ENCODE measurements at regions not wholly inside any gene's neighbourhood (a gene's known extent, or its start where the extent isn't known, plus 50 kb on each side); places are given as distances from the start of the nearest gene placed in this dataset.

DNA sequence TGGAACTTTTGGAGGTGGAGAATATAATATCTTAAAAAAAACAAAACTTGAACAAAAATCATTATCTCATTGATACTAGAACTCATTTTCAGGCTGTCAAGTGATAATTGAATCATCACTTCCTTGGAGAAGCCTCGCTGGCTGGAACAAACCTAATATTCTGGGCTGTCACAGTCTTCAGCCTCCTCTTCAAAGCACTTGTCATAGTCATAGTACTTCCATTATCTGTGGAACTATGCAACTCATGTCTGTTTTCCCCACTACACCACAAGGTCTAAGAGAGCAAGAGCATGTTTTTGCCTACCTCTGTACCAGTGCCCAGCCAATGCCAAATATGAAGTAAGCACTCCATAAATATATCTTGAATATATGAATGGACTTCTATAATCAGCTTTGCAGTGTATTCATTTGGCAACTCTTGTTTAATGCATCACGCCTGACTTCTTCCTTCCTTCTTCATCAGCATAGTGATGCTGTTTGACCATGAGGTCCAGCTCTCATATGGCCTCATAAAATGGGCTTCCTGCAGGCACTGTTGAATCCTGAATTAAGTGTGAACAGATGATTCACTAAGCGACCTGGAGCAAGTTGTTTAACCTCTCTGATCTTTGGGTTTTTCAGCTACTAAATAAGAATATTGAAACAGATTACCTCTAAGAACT lies 86.6 kb upstream of the SNRK start:
- H3K4me3 ChIP-seq: no peak overlapping the region
- no peak overlapping the region for H3K27ac ChIP-seq
- H3K9ac ChIP-seq (ENCODE audit: insufficient read length): no peak overlapping the region
- no peaks in the 10 kb centered on the region for H3K36me3 ChIP-seq (ENCODE audit: insufficient read depth, low read length)
- DNase-seq (ENCODE audit: low read depth, low spot score): no peak
- no peaks in the 10 kb centered on the region for H3K9me3 ChIP-seq (ENCODE audit: low read depth, low read length)
- TF ChIP-seq EZH2 (IDR thresholded peaks at IDR 0.05) (no peak), POLR2AphosphoS5 (IDR thresholded peaks at IDR 0.05; ENCODE audit: borderline replicate concordance, low read depth, low read length) (no peak), FOXP2 (optimal IDR thresholded peaks at IDR 0.05; ENCODE audit: control extremely low read depth, extremely low read length, insufficient read depth) (no peak)

DNA sequence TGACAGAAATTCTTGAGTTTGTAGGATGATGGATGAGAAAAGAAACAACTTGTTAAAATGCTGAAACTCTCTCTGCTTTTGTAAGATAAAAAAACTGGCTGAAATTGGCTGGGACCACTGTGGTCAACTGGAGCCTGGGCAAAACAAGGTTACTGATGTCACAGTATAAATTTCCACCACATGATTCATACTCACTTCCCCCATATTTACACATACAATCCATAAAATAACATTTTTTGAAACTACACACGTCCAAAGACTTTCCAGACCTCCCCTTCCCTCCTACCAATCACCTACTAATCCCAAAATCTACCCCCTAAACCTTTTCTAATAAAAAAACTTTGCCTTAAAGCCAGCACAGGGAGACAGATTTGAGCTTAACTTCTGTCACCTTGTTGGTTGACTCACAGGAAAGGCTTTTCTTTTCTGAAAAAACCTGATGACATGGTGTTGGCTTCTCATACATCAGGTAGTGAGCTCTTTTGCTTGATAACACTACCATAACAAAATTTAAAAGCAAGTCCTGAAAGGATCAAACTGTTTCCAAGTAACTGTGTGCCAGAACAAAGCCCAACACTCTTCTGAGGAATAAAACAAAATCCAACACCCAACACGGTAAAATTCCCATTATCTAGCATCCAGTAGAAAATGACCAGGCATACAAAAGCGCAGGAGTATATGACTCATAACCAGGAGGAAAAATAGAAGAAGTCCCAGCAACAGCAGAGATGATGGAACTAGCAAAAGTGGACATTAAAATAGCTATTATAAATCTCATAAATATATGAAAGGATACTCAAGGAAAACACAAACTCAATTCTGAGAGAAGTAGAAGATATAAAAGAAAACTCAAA lies 87.3 kb upstream of the SNRK start:
- Histone ChIP-seq H3K9ac (ENCODE audit: insufficient read length) (no peak overlapping the region), H3K9me3 (ENCODE audit: low read depth, low read length) (no peaks in the 10 kb centered on the region), H3K4me3 (no peak overlapping the region), H3K36me3 (ENCODE audit: insufficient read depth, low read length) (no peaks in the 10 kb centered on the region), H3K27ac (no peak overlapping the region)
- TF ChIP-seq POLR2AphosphoS5 (IDR thresholded peaks at IDR 0.05; ENCODE audit: borderline replicate concordance, low read depth, low read length) (no peak), EZH2 (IDR thresholded peaks at IDR 0.05) (no peak), FOXP2 (optimal IDR thresholded peaks at IDR 0.05; ENCODE audit: control extremely low read depth, extremely low read length, insufficient read depth) (no peak)
- no peak for DNase-seq (ENCODE audit: low read depth, low spot score)

DNA sequence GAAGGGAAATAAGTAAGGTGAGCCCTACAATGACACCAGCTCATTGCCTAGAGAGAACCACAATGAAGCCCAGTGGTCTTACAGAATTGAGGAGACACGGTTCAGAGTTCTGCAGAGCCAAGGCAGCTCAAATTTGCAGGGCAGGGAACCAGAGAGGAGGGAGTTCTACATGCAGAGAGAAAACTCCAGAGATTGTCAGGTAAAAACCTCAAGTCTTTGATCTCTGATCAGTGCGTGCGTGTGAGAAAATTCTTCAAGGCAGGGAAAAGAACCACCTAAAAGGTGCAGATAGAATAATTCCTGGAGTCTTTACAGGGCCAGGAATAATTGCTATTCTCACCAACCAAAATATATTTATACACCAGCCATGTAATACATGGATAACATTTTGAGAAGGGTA lies 88.0 kb upstream of the SNRK start:
- no peaks in the 10 kb centered on the region for H3K9me3 ChIP-seq (ENCODE audit: low read depth, low read length)
- H3K4me3 ChIP-seq: no peak overlapping the region
- TF ChIP-seq POLR2AphosphoS5 (IDR thresholded peaks at IDR 0.05; ENCODE audit: borderline replicate concordance, low read depth, low read length): no peak
- TF ChIP-seq EZH2 (IDR thresholded peaks at IDR 0.05): no peak
- TF ChIP-seq FOXP2 (optimal IDR thresholded peaks at IDR 0.05; ENCODE audit: control extremely low read depth, extremely low read length, insufficient read depth): no peak
- H3K36me3 ChIP-seq (ENCODE audit: insufficient read depth, low read length): no peaks in the 10 kb centered on the region
- no peak overlapping the region for H3K27ac ChIP-seq
- no peak overlapping the region for H3K9ac ChIP-seq (ENCODE audit: insufficient read length)
- no peak for DNase-seq (ENCODE audit: low read depth, low spot score)

DNA sequence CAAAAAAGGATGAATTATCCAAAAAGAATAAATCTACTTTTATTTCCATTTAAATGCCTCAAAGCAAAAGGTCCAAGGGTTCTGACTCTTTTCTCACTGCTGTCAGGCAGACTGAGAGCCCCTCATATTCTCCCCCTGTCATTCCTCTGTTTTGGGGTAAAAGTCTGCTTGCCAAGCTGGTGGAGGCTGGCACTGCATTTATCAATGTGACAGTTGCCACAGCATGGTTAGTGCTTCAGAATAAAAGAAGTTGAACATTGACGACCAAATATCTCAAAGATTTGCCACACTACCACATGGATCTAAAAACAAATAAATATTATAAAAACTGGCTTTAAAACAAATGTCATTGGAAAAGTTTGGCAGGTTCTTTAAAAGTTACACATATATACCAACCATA lies 89.2 kb upstream of the SNRK start:
- H3K9ac ChIP-seq (ENCODE audit: insufficient read length): no peak overlapping the region
- no peak overlapping the region for H3K27ac ChIP-seq
- no peak for TF ChIP-seq POLR2AphosphoS5 (IDR thresholded peaks at IDR 0.05; ENCODE audit: borderline replicate concordance, low read depth, low read length)
- TF ChIP-seq EZH2 (IDR thresholded peaks at IDR 0.05): no peak
- TF ChIP-seq FOXP2 (optimal IDR thresholded peaks at IDR 0.05; ENCODE audit: control extremely low read depth, extremely low read length, insufficient read depth): no peak
- DNase-seq (ENCODE audit: low read depth, low spot score): no peak
- H3K36me3 ChIP-seq (ENCODE audit: insufficient read depth, low read length): no peaks in the 10 kb centered on the region
- no peaks in the 10 kb centered on the region for H3K9me3 ChIP-seq (ENCODE audit: low read depth, low read length)
- H3K4me3 ChIP-seq: no peak overlapping the region

- H3K4me3 ChIP-seq: no peak overlapping the region
- no peaks in the 10 kb centered on the region for H3K36me3 ChIP-seq (ENCODE audit: insufficient read depth, low read length)
- H3K27ac ChIP-seq: no peak overlapping the region
- no peak for DNase-seq (ENCODE audit: low read depth, low spot score)
- H3K9ac ChIP-seq (ENCODE audit: insufficient read length): no peak overlapping the region
- TF ChIP-seq POLR2AphosphoS5 (IDR thresholded peaks at IDR 0.05; ENCODE audit: borderline replicate concordance, low read depth, low read length): no peak
- TF ChIP-seq EZH2 (IDR thresholded peaks at IDR 0.05): no peak
- no peak for TF ChIP-seq FOXP2 (optimal IDR thresholded peaks at IDR 0.05; ENCODE audit: control extremely low read depth, extremely low read length, insufficient read depth)
- H3K9me3 ChIP-seq (ENCODE audit: low read depth, low read length): no peaks in the 10 kb centered on the region
Observed at GRCh38 chr3:43196721-43197120, 89.6 kb upstream of the SNRK start.

DNA sequence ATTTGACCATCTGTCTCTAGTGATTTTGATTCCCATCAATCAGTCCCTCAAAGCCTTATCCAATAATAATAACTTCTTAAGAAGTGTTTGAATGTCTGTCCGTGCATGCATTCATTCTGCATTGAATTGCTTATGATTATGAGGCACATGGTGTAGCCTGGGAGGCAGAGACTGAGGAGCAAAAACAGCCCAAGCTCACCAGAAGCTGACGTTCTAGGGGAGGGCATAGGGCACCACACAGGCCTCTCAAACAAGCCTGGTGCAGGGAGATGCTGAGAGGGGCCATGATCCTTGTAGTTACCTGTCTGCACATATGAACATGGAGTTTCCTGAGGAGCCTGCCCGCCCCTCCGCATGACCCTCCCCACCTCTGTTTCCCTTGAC lies 89.2 kb upstream of the POMGNT2 start:
- Histone ChIP-seq H3K4me3 (no peak overlapping the region), H3K27ac (no peak overlapping the region), H3K36me3 (ENCODE audit: insufficient read depth, low read length) (no peaks in the 10 kb centered on the region), H3K9ac (ENCODE audit: insufficient read length) (no peak overlapping the region), H3K9me3 (ENCODE audit: low read depth, low read length) (no peaks in the 10 kb centered on the region)
- no peak for DNase-seq (ENCODE audit: low read depth, low spot score)
- TF ChIP-seq EZH2 (IDR thresholded peaks at IDR 0.05) (no peak), FOXP2 (optimal IDR thresholded peaks at IDR 0.05; ENCODE audit: control extremely low read depth, extremely low read length, insufficient read depth) (no peak), POLR2AphosphoS5 (IDR thresholded peaks at IDR 0.05; ENCODE audit: borderline replicate concordance, low read depth, low read length) (no peak)

DNA sequence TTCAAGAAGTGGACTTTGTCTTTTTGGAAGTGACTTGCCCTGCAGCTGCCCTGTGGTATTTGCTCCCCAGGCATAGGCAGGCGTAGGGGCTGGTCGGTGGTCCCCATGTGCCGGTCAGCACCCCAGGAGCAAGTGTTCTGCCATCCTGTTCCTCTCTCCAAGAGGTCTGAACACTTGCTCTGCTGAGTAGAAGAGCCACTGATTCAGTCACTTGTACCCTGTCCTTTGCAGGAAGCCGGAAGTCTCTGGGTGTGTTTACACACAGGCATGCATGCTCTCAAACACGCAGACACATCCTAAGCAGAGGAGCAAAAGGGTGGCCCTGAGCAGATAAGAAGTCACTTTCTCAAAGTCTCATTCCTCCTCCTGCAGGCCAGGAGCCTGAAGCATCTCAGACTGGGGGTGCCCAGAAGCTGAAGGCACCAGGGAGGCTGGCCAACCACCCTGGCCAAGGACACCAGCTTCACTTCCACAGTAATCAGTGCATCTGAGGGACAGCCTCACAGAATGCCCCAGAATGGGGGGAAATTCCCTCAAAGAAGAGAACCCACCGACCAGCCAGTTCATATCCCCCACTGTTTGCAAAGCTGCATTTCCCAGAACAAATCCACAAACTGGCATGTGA lies 88.7 kb upstream of the POMGNT2 start:
- no peak overlapping the region for H3K9ac ChIP-seq (ENCODE audit: insufficient read length)
- H3K9me3 ChIP-seq (ENCODE audit: low read depth, low read length): no peaks in the 10 kb centered on the region
- TF ChIP-seq FOXP2 (optimal IDR thresholded peaks at IDR 0.05; ENCODE audit: control extremely low read depth, extremely low read length, insufficient read depth) (no peak), POLR2AphosphoS5 (IDR thresholded peaks at IDR 0.05; ENCODE audit: borderline replicate concordance, low read depth, low read length) (no peak), EZH2 (IDR thresholded peaks at IDR 0.05) (no peak)
- H3K36me3 ChIP-seq (ENCODE audit: insufficient read depth, low read length): no peaks in the 10 kb centered on the region
- no peak overlapping the region for H3K27ac ChIP-seq
- DNase-seq (ENCODE audit: low read depth, low spot score): no peak
- no peak overlapping the region for H3K4me3 ChIP-seq

DNA sequence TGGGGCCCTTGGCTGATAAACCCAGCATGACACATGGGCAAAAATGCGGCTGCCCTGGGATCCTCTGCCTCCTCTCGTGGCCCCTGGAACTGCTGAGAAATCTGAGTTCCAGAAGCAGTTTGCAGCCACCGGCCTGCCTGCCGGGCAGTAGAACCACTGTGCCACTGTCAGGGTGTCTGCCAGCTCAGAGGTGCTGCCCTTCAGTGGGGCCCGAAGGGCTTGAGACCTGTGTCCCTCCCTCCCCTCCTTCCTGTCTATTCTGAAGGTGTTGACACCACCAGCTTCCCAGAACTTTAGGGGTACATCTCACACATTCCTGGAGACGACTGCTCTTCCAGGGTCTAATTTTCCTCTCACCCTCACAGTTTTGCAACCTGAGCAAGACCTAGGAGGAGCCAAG lies 88.2 kb upstream of the POMGNT2 start:
- H3K9ac ChIP-seq (ENCODE audit: insufficient read length): no peak overlapping the region
- no peak overlapping the region for H3K4me3 ChIP-seq
- no peaks in the 10 kb centered on the region for H3K36me3 ChIP-seq (ENCODE audit: insufficient read depth, low read length)
- TF ChIP-seq EZH2 (IDR thresholded peaks at IDR 0.05) (no peak), FOXP2 (optimal IDR thresholded peaks at IDR 0.05; ENCODE audit: control extremely low read depth, extremely low read length, insufficient read depth) (no peak), POLR2AphosphoS5 (IDR thresholded peaks at IDR 0.05; ENCODE audit: borderline replicate concordance, low read depth, low read length) (no peak)
- no peak overlapping the region for H3K27ac ChIP-seq
- no peaks in the 10 kb centered on the region for H3K9me3 ChIP-seq (ENCODE audit: low read depth, low read length)
- DNase-seq (ENCODE audit: low read depth, low spot score): no peak
